NCI-H1092 treated with DMSO at 0.1 percent for 48 hours (cell line): ENCODE measurements at regions not wholly inside any gene's neighbourhood (a gene's known extent, or its start where the extent isn't known, plus 50 kb on each side); places are given as distances from the start of the nearest gene placed in this dataset.

Source experiments
- DNase-seq: peaks from one replicate; lab custom pipeline; 2025; lab: John Stamatoyannopoulos, UW

GRCh38 chr16:6375465-6376075, 957.1 kb upstream of the RBFOX1 start:
- no peak for DNase-seq

GRCh38 chr16:6374821-6375220, 957.8 kb upstream of the RBFOX1 start:
- no peak for DNase-seq

GRCh38 chr16:6364846-6365245, 967.8 kb upstream of the RBFOX1 start:
- DNase-seq: no peak

GRCh38 chr16:6363896-6364607, 968.6 kb upstream of the RBFOX1 start:
- DNase-seq: no peak

- no peak for DNase-seq
These were observed 969.2 kb upstream of the RBFOX1 start for GRCh38 chr16:6363396-6363795.

GRCh38 chr16:6362321-6362720, 970.3 kb upstream of the RBFOX1 start:
- DNase-seq: no peak

GRCh38 chr16:6360641-6361040, 972.0 kb upstream of the RBFOX1 start:
- no peak for DNase-seq

- no peak for DNase-seq
These were observed 975.7 kb upstream of the RBFOX1 start for GRCh38 chr16:6356911-6357310.

- DNase-seq: no peak
These were observed 982.9 kb upstream of the RBFOX1 start for GRCh38 chr16:6349725-6350124.

- DNase-seq: no peak
These were observed 987.6 kb upstream of the RBFOX1 start for GRCh38 chr16:6345090-6345489.

GRCh38 chr16:6343157-6343556, 989.5 kb upstream of the RBFOX1 start:
- DNase-seq: no peak

GRCh38 chr16:6341981-6342380, 990.7 kb upstream of the RBFOX1 start:
- DNase-seq: no peak

GRCh38 chr16:6335072-6335471, 997.6 kb upstream of the RBFOX1 start:
- no peak for DNase-seq

- no peak for DNase-seq
These were observed 1000.9 kb upstream of the RBFOX1 start for GRCh38 chr16:6331770-6332169.

- DNase-seq: no peak
These were observed 1014.7 kb upstream of the RBFOX1 start for GRCh38 chr16:6317934-6318333.

GRCh38 chr16:6309271-6309670, 1023.4 kb upstream of the RBFOX1 start:
- no peak for DNase-seq

- DNase-seq: no peak
These were observed 1024.5 kb upstream of the RBFOX1 start for GRCh38 chr16:6308176-6308575.

GRCh38 chr16:6300523-6300922, 1032.1 kb upstream of the RBFOX1 start:
- DNase-seq: no peak

- no peak for DNase-seq
These were observed 1034.8 kb upstream of the RBFOX1 start for GRCh38 chr16:6297666-6298410.

- DNase-seq: no peak
These were observed 1046.5 kb upstream of the RBFOX1 start for GRCh38 chr16:6286176-6286575.

- DNase-seq: no peak
These were observed 1047.9 kb upstream of the RBFOX1 start for GRCh38 chr16:6284731-6285130.

GRCh38 chr16:6281994-6282393, 1050.7 kb upstream of the RBFOX1 start:
- DNase-seq: no peak

- DNase-seq: no peak
These were observed 1051.4 kb upstream of the RBFOX1 start for GRCh38 chr16:6281274-6281673.
